K562 (cell line): ENCODE measurements at regions not wholly inside any gene's neighbourhood (a gene's known extent, or its start where the extent isn't known, plus 50 kb on each side); places are given as distances from the start of the nearest gene placed in this dataset.

ENCODE experiments used
- ATAC-seq: fragments of 200-7000 bp; cut with Tn5 transposase; 3 replicates; pipeline ENCODE4 v1.9.1; 2020; ENCODE audit warnings: moderate library complexity
- BruUV-seq: library from RNA; stranded (reverse); fragments of 400-500 nt; replicated peaks from 2 replicates; lab custom pipeline; 2021; lab: Mats Ljungman, UMichigan
- CTCF ChIA-PET: fragments of 300-600 bp; formaldehyde crosslinking; extraction: SDS; loops from one replicate; lab custom pipeline; 2021; ENCODE audit warnings: low intra/inter-chr PET ratio; lab: Yijun Ruan, JAX
- POLR2A ChIA-PET: fragments of 300-600, 350-650 bp; sonication (Branson Sonifier 250); formaldehyde crosslinking; extraction: SDS; loops from one replicate; lab custom pipeline; 2021; ENCODE audit warnings: antibody characterized with exemption, inconsistent platforms; lab: Yijun Ruan, JAX
- DNase-seq, 4 experiments: peaks; one replicate each; pipeline versions ENCODE4 v3.0.0 to v3.0.0-alpha.2; 2011 to 2018; ENCODE audit warnings: low spot score in 3 of 4, mixed read lengths in 3 of 4; ENCODE audit errors: extremely low read depth in 1 of 4
- FAIRE-seq: peaks from 2 replicates; lab custom pipeline; 2011; peaks lifted over from hg19 to GRCh38; lab: Jason Lieb, UNC
- H2AFZ ChIP-seq: 2 replicates; pipeline ENCODE4 v1.6.0; 2011; ENCODE audit warnings: low read depth, low read length, control low read depth, inconsistent platforms
- H3K27ac ChIP-seq: fragments of 200-600 bp; 3 replicates; pipeline ENCODE4 v1.8.0; 2011; ENCODE audit warnings: low read depth, mild to moderate bottlenecking, control low read depth, inconsistent platforms, low read length, moderate library complexity, mixed read lengths; ENCODE audit errors: extremely low read depth
- H3K27me3 ChIP-seq, 2 experiments: fragments of 300-600 bp in 1 of 2; 2 replicates in 1 of 2; 3 replicates in 1 of 2; pipeline versions ENCODE4 v1.6.0 to v1.8.0; 2011; ENCODE audit warnings: inconsistent platforms in 2 of 2, low read length in 2 of 2, mild to moderate bottlenecking in 1 of 2, mixed read lengths in 1 of 2, moderate library complexity in 1 of 2; ENCODE audit not compliant: control insufficient read depth in 2 of 2, insufficient read depth in 2 of 2
- H3K36me3 ChIP-seq: fragments of 300-600 bp; 3 replicates; pipeline ENCODE4 v1.8.0; 2011; ENCODE audit warnings: mild to moderate bottlenecking, low read length, inconsistent platforms; ENCODE audit not compliant: control insufficient read depth, insufficient read depth
- H3K4me1 ChIP-seq, 2 experiments: fragments of 200-600 bp in 1 of 2; replicated peaks in 1 of 2; 2 replicates in 1 of 2; 3 replicates in 1 of 2; pipeline versions ENCODE4 v1.5.1 to v1.8.0; 2011; ENCODE audit warnings: inconsistent platforms in 2 of 2, low read length in 2 of 2, mild to moderate bottlenecking in 1 of 2, mixed read lengths in 1 of 2, moderate library complexity in 1 of 2; ENCODE audit not compliant: control insufficient read depth in 2 of 2, insufficient read depth in 2 of 2
- H3K4me2 ChIP-seq: 2 replicates; pipeline ENCODE4 v1.6.1; 2011; ENCODE audit warnings: low read length, control low read depth, inconsistent platforms, mixed read lengths; ENCODE audit not compliant: insufficient read depth
- H3K4me3 ChIP-seq: fragments of 200-600 bp; sonication (generic), shearing (Covaris generic); 2 replicates; pipeline ENCODE4 v1.5.1; 2016; ENCODE audit warnings: control low read depth, inconsistent platforms
- H3K79me2 ChIP-seq: fragments of 200-600 bp; 3 replicates; pipeline ENCODE4 v1.8.0; 2011; ENCODE audit warnings: low read length, inconsistent platforms; ENCODE audit not compliant: control insufficient read depth, insufficient read depth
- H3K9ac ChIP-seq, 2 experiments: 2 replicates each; pipeline versions ENCODE4 v1.6.0 to v1.6.1; 2011; ENCODE audit warnings: low read depth in 2 of 2, low read length in 2 of 2, control low read depth in 1 of 2, inconsistent platforms in 1 of 2, mild to moderate bottlenecking in 1 of 2, mixed read lengths in 1 of 2; ENCODE audit not compliant: insufficient read depth in 1 of 2
- H3K9me1 ChIP-seq: one replicate; pipeline ENCODE4 v1.6.0; 2011; ENCODE audit warnings: inconsistent platforms, mild to moderate bottlenecking, low read length, moderate library complexity; ENCODE audit not compliant: control insufficient read depth, insufficient read depth
- H3K9me3 ChIP-seq: replicated peaks from 2 replicates; pipeline ENCODE4 v1.5.1; 2011; ENCODE audit warnings: low read depth, low read length, inconsistent platforms; ENCODE audit not compliant: control insufficient read depth, insufficient read depth
- H4K20me1 ChIP-seq: replicated peaks from 2 replicates; pipeline ENCODE4 v1.6.1; 2011; ENCODE audit warnings: low read length, inconsistent platforms, mixed read lengths; ENCODE audit not compliant: control insufficient read depth, insufficient read depth
- MAFF ChIP-seq: IDR thresholded peaks from 2 replicates; pipeline ENCODE4 v1.6.1; 2012; ENCODE audit warnings: low read length, improper control_type of control experiment
- MAFG ChIP-seq: fragments of 450-650 bp; conservative IDR thresholded peaks from 2 replicates; pipeline ENCODE4 v1.6.1; 2016; ENCODE audit warnings: missing genetic modification characterization, missing compliant biosample characterization
- ZBED1 ChIP-seq: IDR thresholded peaks from 2 replicates; pipeline ENCODE4 v1.6.1; 2014
- ZFP36 ChIP-seq: fragments of 150-350 bp; IDR thresholded peaks from 2 replicates; pipeline ENCODE4 v1.6.1; 2018; ENCODE audit warnings: low read length, low read depth; ENCODE audit not compliant: partially characterized antibody
- ZNF140 ChIP-seq: fragments of 250-450 bp; sonication (Bioruptor Pico); IDR thresholded peaks from 2 replicates; pipeline ENCODE4 v1.8.0; 2021; ENCODE audit warnings: moderate library complexity, mild to moderate bottlenecking, inconsistent platforms
- ZNF23 ChIP-seq: fragments of 250-450 bp; sonication (Bioruptor Pico); IDR thresholded peaks from 2 replicates; pipeline ENCODE4 v1.4.0; 2020; ENCODE audit warnings: mild to moderate bottlenecking
- ZNF316 ChIP-seq: fragments of 450-650 bp; IDR thresholded peaks from 2 replicates; pipeline ENCODE4 v1.6.1; 2016
- ZNF507 ChIP-seq: conservative IDR thresholded peaks from 2 replicates; pipeline ENCODE4 v1.6.1; 2017; ENCODE audit warnings: missing genetic modification characterization, missing compliant biosample characterization
- ZZZ3 ChIP-seq: fragments of 450-650 bp; IDR thresholded peaks from 2 replicates; pipeline ENCODE4 v1.6.1; 2016; ENCODE audit warnings: antibody characterized with exemption, mild to moderate bottlenecking, moderate library complexity
- WGBS: fragments of 100-300 bp; shearing (Covaris generic); methylation state at CpG from one replicate; pipeline ENCODE4 v1.1.6; 2016; ENCODE audit warnings: low coverage, mixed read lengths; ENCODE audit not compliant: insufficient coverage; ENCODE audit errors: missing lambda C conversion rate; 5-methylcytosine and 5-hydroxymethylcytosine counted together
- in situ Hi-C: fragments of 300-500 bp; cut with MboI; formaldehyde crosslinking; loops from 4 replicates; pipeline ENCODE4 v1.15.0; 2018; ENCODE audit warnings: inconsistent platforms, mixed read lengths
- intact Hi-C: fragments of 100-400 bp; cut with micrococcal nuclease; formaldehyde crosslinking; loops from 2 replicates; pipeline ENCODE4 v1.14.2; 2022

- CTCF ChIA-PET, result no interaction called here
- Histone ChIP-seq H3K36me3 (no peaks in the 10 kb centered on the region), H3K4me1 (no peaks in the 10 kb centered on the region), H3K9me3 (no peaks in the 10 kb centered on the region), H2AFZ (no peak overlapping the region), H3K4me2 (no peak overlapping the region), H4K20me1 (no peaks in the 10 kb centered on the region), H3K27ac (no peak overlapping the region), H3K9ac (no peak overlapping the region), H3K79me2 (no peaks in the 10 kb centered on the region), H3K9me1 (no peaks in the 10 kb centered on the region), H3K27me3 (peaks cover 4 to 18% of the 10 kb centered on the region in 2 experiments; a peak in 2 of 5 replicates), H3K4me3 (no peak overlapping the region)
- ATAC-seq (no peak), DNase-seq (no peak), FAIRE-seq (no peak)
- 0% methylated on average over 3 of the region's 3 CpGs for WGBS
- no TSS peak for BruUV-seq
- in situ Hi-C loops, result no loop called here
- TF ChIP-seq MAFF (peak; percentile 43; the same call in 1 of the 2 replicates), ZBED1 (no peak), ZNF316 (peak; percentile 68), ZFP36 (no peak), ZNF140 (CRISPR knock-in tag) (no peak), ZNF507 (tag) (no peak), MAFG (0 out of 2 replicates have a peak, but pooled peaks have one; percentile 8), ZNF23 (no peak), ZZZ3 (no peak)
- intact Hi-C loops, result no loop called here
- POLR2A ChIA-PET, result interaction anchor here (0.6 kb wide), 1 partner anchor 133 kb away, joined by 3 read pairs; no protein-coding TSS in a partner anchor
These were observed 263.8 kb upstream of the ATP10A start for GRCh38 chr15:26126819-26127387.
